ENCODE measurements at regions not wholly inside any gene's neighbourhood (a gene's known extent, or its start where the extent isn't known, plus 50 kb on each side); places are given as distances from the start of the nearest gene placed in this dataset.
A peak's percentile ranks its signal among the peaks of the same experiment; 100 is the strongest.

- TF ChIP-seq POLR2AphosphoS5 (IDR thresholded peaks at IDR 0.05) (no peak), POLR2A (IDR thresholded peaks at IDR 0.05) (no peak), CTCF (IDR thresholded peaks at IDR 0.05) (no peak)
- Histone ChIP-seq H3K27ac (no peak overlapping the region), H3K27me3 (replicated peaks; ENCODE audit: insufficient read depth) (no peaks in the 10 kb centered on the region), H3K4me1 (replicated peaks) (no peaks in the 10 kb centered on the region), H3K9me3 (no peaks in the 10 kb centered on the region), H3K4me3 (no peak overlapping the region), H3K36me3 (no peaks in the 10 kb centered on the region)
- intact Hi-C loops (cut with DNase I) = loop anchor here (10.0 kb wide), 2 partner anchors 405 to 735 kb away; no protein-coding TSS in a partner anchor
- no peak for DNase-seq (ENCODE audit: low spot score)
- WGBS = 100% methylated on average over 2 of the region's 2 CpGs
These were observed 146.5 kb upstream of the TNR start for GRCh38 chr1:175889848-175890247.

- H3K4me1 ChIP-seq (replicated peaks) = no peaks in the 10 kb centered on the region
- H3K36me3 ChIP-seq = no peaks in the 10 kb centered on the region
- no peak overlapping the region for H3K4me3 ChIP-seq
- 83% methylated on average over 2 of the region's 2 CpGs for WGBS
- H3K9me3 ChIP-seq = no peaks in the 10 kb centered on the region
- H3K27me3 ChIP-seq (replicated peaks; ENCODE audit: insufficient read depth) = no peaks in the 10 kb centered on the region
- no peak overlapping the region for H3K27ac ChIP-seq
- no peak for DNase-seq (ENCODE audit: low spot score)
- TF ChIP-seq CTCF (IDR thresholded peaks at IDR 0.05) = no peak
- TF ChIP-seq POLR2AphosphoS5 (IDR thresholded peaks at IDR 0.05) = no peak
- no peak for TF ChIP-seq POLR2A (IDR thresholded peaks at IDR 0.05)
- intact Hi-C loops (cut with DNase I) = loop anchor here (10.0 kb wide), 2 partner anchors 404 to 734 kb away; no protein-coding TSS in a partner anchor
These were observed 145.6 kb upstream of the TNR start for GRCh38 chr1:175888996-175889395.

- Histone ChIP-seq H3K9me3 (no peaks in the 10 kb centered on the region), H3K27ac (no peak overlapping the region), H3K4me3 (no peak overlapping the region), H3K36me3 (no peaks in the 10 kb centered on the region), H3K27me3 (replicated peaks; ENCODE audit: insufficient read depth) (no peaks in the 10 kb centered on the region), H3K4me1 (replicated peaks) (no peaks in the 10 kb centered on the region)
- TF ChIP-seq POLR2AphosphoS5 (IDR thresholded peaks at IDR 0.05) = no peak
- no peak for TF ChIP-seq POLR2A (IDR thresholded peaks at IDR 0.05)
- TF ChIP-seq CTCF (IDR thresholded peaks at IDR 0.05) = peak in 3 of 4 experiments; percentile 26 to 52 (median 33)
- no peak for DNase-seq (ENCODE audit: low spot score)
- intact Hi-C loops (cut with DNase I) = loop anchor here (10.0 kb wide), 2 partner anchors 403 to 733 kb away; no protein-coding TSS in a partner anchor
- WGBS = 28% methylated on average over 17 of the region's 17 CpGs
These were observed 144.6 kb upstream of the TNR start for GRCh38 chr1:175887981-175888428.

GRCh38 chr1:175887521-175887920 lies 144.1 kb upstream of the TNR start:
- H3K4me3 ChIP-seq = no peak overlapping the region
- no peak for DNase-seq (ENCODE audit: low spot score)
- WGBS = 69% methylated on average over 20 of the region's 20 CpGs
- H3K27me3 ChIP-seq (replicated peaks; ENCODE audit: insufficient read depth) = no peaks in the 10 kb centered on the region
- no peak overlapping the region for H3K27ac ChIP-seq
- no peaks in the 10 kb centered on the region for H3K9me3 ChIP-seq
- H3K36me3 ChIP-seq = no peaks in the 10 kb centered on the region
- TF ChIP-seq CTCF (IDR thresholded peaks at IDR 0.05) (no peak), POLR2A (IDR thresholded peaks at IDR 0.05) (no peak), POLR2AphosphoS5 (IDR thresholded peaks at IDR 0.05) (no peak)
- intact Hi-C loops (cut with DNase I) = loop anchor here (10.0 kb wide), 2 partner anchors 403 to 733 kb away; no protein-coding TSS in a partner anchor
- no peaks in the 10 kb centered on the region for H3K4me1 ChIP-seq (replicated peaks)

GRCh38 chr1:175885326-175885725 lies 141.9 kb upstream of the TNR start:
- no peaks in the 10 kb centered on the region for H3K27me3 ChIP-seq (replicated peaks; ENCODE audit: insufficient read depth)
- no peak for TF ChIP-seq POLR2AphosphoS5 (IDR thresholded peaks at IDR 0.05)
- TF ChIP-seq POLR2A (IDR thresholded peaks at IDR 0.05) = no peak
- TF ChIP-seq CTCF (IDR thresholded peaks at IDR 0.05) = no peak
- H3K36me3 ChIP-seq = no peaks in the 10 kb centered on the region
- H3K27ac ChIP-seq = no peak overlapping the region
- no peak for DNase-seq (ENCODE audit: low spot score)
- H3K4me3 ChIP-seq = no peak overlapping the region
- H3K9me3 ChIP-seq = no peaks in the 10 kb centered on the region
- H3K4me1 ChIP-seq (replicated peaks) = no peaks in the 10 kb centered on the region
- intact Hi-C loops (cut with DNase I) = loop anchor here (10.0 kb wide), 2 partner anchors 401 to 731 kb away; no protein-coding TSS in a partner anchor

All from prostate gland (tissue), 2 donors.